ENCODE measurements at regions not wholly inside any gene's neighbourhood (a gene's known extent, or its start where the extent isn't known, plus 50 kb on each side); places are given as distances from the start of the nearest gene placed in this dataset.

DNA sequence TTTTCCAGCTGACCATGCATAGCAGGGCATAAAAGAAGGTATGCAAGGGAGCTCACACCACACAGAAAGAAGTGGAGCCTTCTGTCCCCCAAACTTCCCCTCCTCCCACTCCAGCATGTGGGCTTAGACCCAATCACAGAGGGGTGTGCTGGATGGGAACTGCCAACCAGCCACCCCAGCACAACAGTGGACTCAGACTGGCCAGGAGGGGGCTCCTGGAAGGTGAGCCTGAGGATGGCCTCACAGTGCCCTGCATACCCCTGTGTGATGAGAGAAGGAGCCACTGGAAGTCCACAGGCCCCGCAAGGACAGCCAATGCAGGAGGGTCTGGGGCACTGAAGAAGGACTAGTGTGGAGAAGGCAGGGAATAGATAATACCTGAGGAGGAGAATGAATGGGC is 106.9 kb upstream of the SERP2 start:
- H3K4me1 ChIP-seq (ENCODE audit: control insufficient read depth in 1 of 2, insufficient read depth in 2 of 2, low read length in 2 of 2), result peaks cover 0 to 9% of the 10 kb centered on the region in 2 donors
- WGBS, 2 donors, result 93 to 100% methylated on average over 1 of the region's 1 CpG
- DNase-seq (no peak), ATAC-seq (ENCODE audit: low FRiP score) (no peak)
- intact Hi-C loops (cut with DNase I), result no loop called here
- no peaks in the 10 kb centered on the region for H3K36me3 ChIP-seq (ENCODE audit: control insufficient read depth in 1 of 2, insufficient read depth in 2 of 2, low read length in 1 of 2)
- H3K4me3 ChIP-seq (ENCODE audit: low read length in 2 of 2), result no peak overlapping the region
- no peaks in the 10 kb centered on the region for H3K9me3 ChIP-seq (ENCODE audit: control insufficient read depth, low read length)
- H3K27me3 ChIP-seq (ENCODE audit: control insufficient read depth in 1 of 2, insufficient read depth in 2 of 2, low read length in 1 of 2), result no peaks in the 10 kb centered on the region
- H3K27ac ChIP-seq (ENCODE audit: low read depth in 1 of 2, low read length in 2 of 2), result no peak overlapping the region

DNA sequence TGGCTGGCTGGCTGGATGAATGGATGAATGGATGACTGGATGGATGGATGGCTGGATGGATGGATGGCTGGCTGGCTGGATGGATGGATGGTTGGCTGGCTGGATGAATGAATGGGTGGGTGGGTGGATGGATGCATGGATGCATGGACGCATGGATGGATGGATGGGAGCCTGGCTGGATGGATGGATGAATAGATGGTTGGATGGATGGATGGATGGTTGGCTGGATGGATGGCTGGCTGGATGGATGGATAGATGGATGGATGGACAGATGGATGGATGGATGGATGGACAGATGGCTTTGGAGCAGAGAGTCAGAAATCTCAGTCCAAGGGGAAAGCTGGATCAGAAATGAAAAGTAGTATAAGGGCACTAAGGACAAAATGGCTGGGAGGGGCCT is 106.4 kb upstream of the SERP2 start:
- no peak overlapping the region for H3K4me3 ChIP-seq (ENCODE audit: low read length in 2 of 2)
- no peak overlapping the region for H3K27ac ChIP-seq (ENCODE audit: low read depth in 1 of 2, low read length in 2 of 2)
- no peak for DNase-seq
- 93 to 98% methylated on average over 1 of the region's 1 CpG for WGBS, 2 donors
- H3K27me3 ChIP-seq (ENCODE audit: control insufficient read depth in 1 of 2, insufficient read depth in 2 of 2, low read length in 1 of 2), result no peaks in the 10 kb centered on the region
- H3K36me3 ChIP-seq (ENCODE audit: control insufficient read depth in 1 of 2, insufficient read depth in 2 of 2, low read length in 1 of 2), result no peaks in the 10 kb centered on the region
- intact Hi-C loops (cut with DNase I), result no loop called here
- no peak for ATAC-seq (ENCODE audit: low FRiP score)
- no peaks in the 10 kb centered on the region for H3K9me3 ChIP-seq (ENCODE audit: control insufficient read depth, low read length)
- H3K4me1 ChIP-seq (ENCODE audit: control insufficient read depth in 1 of 2, insufficient read depth in 2 of 2, low read length in 2 of 2), result peaks cover 1 to 9% of the 10 kb centered on the region in 2 donors

DNA sequence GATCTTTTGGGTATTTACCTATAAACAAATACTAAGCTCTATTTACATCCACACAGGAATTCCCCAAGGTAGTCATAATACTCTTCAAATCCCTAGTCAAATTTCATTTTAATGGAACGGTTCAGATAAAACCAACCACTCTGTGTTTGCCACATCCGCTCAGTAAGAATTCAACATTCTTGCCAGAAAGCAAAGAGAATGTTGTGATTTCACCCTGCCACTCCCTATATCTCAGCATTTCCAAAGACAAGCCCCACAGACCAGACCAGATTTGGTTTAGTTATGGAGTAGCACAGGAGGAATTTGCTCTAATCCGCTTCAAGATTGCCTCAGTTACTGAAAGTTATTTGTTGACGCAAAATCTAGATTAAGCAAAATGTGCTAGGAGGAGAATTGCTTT is 105.6 kb upstream of the SERP2 start:
- Histone ChIP-seq H3K4me1 (ENCODE audit: control insufficient read depth in 1 of 2, insufficient read depth in 2 of 2, low read length in 2 of 2) (peaks cover 3 to 9% of the 10 kb centered on the region in 2 donors), H3K27ac (ENCODE audit: low read depth in 1 of 2, low read length in 2 of 2) (no peak overlapping the region), H3K9me3 (ENCODE audit: control insufficient read depth, low read length) (no peaks in the 10 kb centered on the region), H3K27me3 (ENCODE audit: control insufficient read depth in 1 of 2, insufficient read depth in 2 of 2, low read length in 1 of 2) (no peaks in the 10 kb centered on the region), H3K36me3 (ENCODE audit: control insufficient read depth in 1 of 2, insufficient read depth in 2 of 2, low read length in 1 of 2) (no peaks in the 10 kb centered on the region), H3K4me3 (ENCODE audit: low read length in 2 of 2) (no peak overlapping the region)
- 3 to 7% methylated on average over 4 of the region's 4 CpGs for WGBS, 2 donors
- ATAC-seq (ENCODE audit: low FRiP score), result no peak
- intact Hi-C loops (cut with DNase I), result no loop called here
- no peak for DNase-seq

DNA sequence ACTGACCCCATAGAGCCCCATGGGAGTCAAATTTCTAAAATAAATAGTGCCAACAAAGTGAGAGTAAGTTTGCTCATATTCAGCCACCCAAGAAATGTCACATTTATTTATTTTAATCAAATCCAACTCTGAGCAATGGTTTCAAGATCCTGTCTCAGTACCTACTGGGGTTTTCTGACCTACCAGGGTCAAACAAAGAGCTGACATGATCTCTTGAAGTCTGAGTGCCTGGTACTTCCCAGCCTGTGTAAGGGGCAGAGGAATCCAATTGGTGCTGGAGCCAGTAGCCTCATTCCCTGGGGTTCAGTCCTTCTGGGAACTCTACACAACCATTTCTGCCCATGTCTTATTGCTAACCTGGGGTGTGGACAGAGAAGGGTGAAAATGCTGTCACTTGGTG is 104.6 kb upstream of the SERP2 start:
- Histone ChIP-seq H3K9me3 (ENCODE audit: control insufficient read depth, low read length) (no peaks in the 10 kb centered on the region), H3K27ac (ENCODE audit: low read depth in 1 of 2, low read length in 2 of 2) (peak overlapping the region in 1 of 2 donors; percentile 41), H3K4me1 (ENCODE audit: control insufficient read depth in 1 of 2, insufficient read depth in 2 of 2, low read length in 2 of 2) (peaks cover 3 to 9% of the 10 kb centered on the region in 2 donors), H3K27me3 (ENCODE audit: control insufficient read depth in 1 of 2, insufficient read depth in 2 of 2, low read length in 1 of 2) (no peaks in the 10 kb centered on the region), H3K4me3 (ENCODE audit: low read length in 2 of 2) (no peak overlapping the region), H3K36me3 (ENCODE audit: control insufficient read depth in 1 of 2, insufficient read depth in 2 of 2, low read length in 1 of 2) (no peaks in the 10 kb centered on the region)
- intact Hi-C loops (cut with DNase I), result no loop called here
- DNase-seq (no peak), ATAC-seq (ENCODE audit: low FRiP score) (no peak)

DNA sequence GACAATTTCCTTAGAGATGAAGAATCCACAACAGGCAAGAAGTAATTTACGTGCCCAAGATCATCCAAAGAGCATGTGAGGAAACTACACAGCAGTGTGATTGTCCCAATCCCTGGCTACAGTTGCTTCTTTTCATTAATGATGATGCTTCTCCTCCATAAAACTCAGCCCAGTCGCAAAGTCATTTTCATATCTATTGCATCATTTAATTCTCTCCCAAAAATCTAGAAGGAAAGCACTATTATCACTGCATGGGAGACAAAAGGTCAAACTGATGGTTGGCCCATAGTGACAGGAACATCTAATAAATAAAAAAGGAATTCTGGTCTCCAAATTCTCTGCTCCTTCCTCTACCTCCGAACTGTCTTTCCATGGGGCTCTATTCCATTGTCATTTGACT is 103.5 kb upstream of the SERP2 start:
- DNase-seq (no peak), ATAC-seq (ENCODE audit: low FRiP score) (no peak)
- Histone ChIP-seq H3K27ac (ENCODE audit: low read depth in 1 of 2, low read length in 2 of 2) (peak overlapping the region; percentile 42 to 62), H3K4me1 (ENCODE audit: control insufficient read depth in 1 of 2, insufficient read depth in 2 of 2, low read length in 2 of 2) (peaks cover 5 to 13% of the 10 kb centered on the region in 2 donors), H3K9me3 (ENCODE audit: control insufficient read depth, low read length) (no peaks in the 10 kb centered on the region), H3K36me3 (ENCODE audit: control insufficient read depth in 1 of 2, insufficient read depth in 2 of 2, low read length in 1 of 2) (no peaks in the 10 kb centered on the region), H3K4me3 (ENCODE audit: low read length in 2 of 2) (no peak overlapping the region), H3K27me3 (ENCODE audit: control insufficient read depth in 1 of 2, insufficient read depth in 2 of 2, low read length in 1 of 2) (no peaks in the 10 kb centered on the region)
- WGBS, 2 donors, result 96 to 98% methylated on average over 3 of the region's 3 CpGs
- intact Hi-C loops (cut with DNase I), result loop anchor here (2.0 to 5.0 kb wide), 2 partner anchors 29 to 33 kb away; no protein-coding TSS in a partner anchor

DNA sequence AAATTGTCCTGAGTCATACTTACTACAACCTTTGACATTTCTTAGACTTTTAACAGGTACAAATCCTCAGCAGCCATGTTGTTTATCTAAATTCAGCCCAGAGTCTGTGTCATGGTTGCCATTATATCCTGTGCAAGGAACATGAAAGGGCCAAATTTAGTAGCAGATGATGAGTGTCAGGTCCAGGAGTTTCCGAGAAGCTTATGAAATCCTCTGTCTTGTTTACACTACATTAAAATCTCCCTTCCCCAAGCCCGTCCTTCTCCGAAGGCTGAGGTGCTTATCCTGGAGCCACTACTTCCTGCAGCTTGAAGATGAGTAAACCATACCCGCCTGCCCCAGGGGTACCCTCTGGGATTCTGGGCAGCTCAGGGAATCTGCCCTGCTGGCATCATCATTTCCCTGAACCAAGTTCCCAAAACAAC is 102.6 kb upstream of the SERP2 start:
- ATAC-seq (ENCODE audit: low FRiP score) (no peak), DNase-seq (no peak)
- intact Hi-C loops (cut with DNase I), result loop anchor here (2.0 to 5.0 kb wide), 2 partner anchors 28 to 34 kb away; no protein-coding TSS in a partner anchor
- H3K36me3 ChIP-seq (ENCODE audit: control insufficient read depth in 1 of 2, insufficient read depth in 2 of 2, low read length in 1 of 2), result no peaks in the 10 kb centered on the region
- peak overlapping the region; percentile 62 to 77 for H3K27ac ChIP-seq (ENCODE audit: low read depth in 1 of 2, low read length in 2 of 2)
- no peaks in the 10 kb centered on the region for H3K27me3 ChIP-seq (ENCODE audit: control insufficient read depth in 1 of 2, insufficient read depth in 2 of 2, low read length in 1 of 2)
- H3K9me3 ChIP-seq (ENCODE audit: control insufficient read depth, low read length), result no peaks in the 10 kb centered on the region
- H3K4me1 ChIP-seq (ENCODE audit: control insufficient read depth in 1 of 2, insufficient read depth in 2 of 2, low read length in 2 of 2), result peaks cover 5 to 14% of the 10 kb centered on the region in 2 donors
- H3K4me3 ChIP-seq (ENCODE audit: low read length in 2 of 2), result no peak overlapping the region
- WGBS, 2 donors, result 18 to 26% methylated on average over 4 of the region's 4 CpGs

DNA sequence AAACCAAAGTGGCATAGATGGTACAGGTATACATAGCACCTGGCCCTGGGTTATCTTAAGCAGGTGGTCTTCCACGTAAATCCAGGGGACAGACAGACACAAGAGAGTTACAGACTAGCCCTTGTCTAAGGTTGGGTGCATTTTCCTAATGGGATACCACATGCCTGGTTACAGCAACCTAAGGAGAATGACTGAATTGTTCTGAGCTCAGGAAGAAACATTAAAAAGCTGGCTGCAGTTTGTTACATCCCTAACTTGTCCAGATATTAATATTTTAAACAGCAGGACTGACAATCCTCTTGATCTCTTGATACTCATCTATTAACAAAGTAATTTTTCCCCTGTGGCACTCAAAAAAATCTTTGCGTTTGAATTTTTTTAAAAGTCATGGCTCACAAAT is 102.2 kb upstream of the SERP2 start:
- DNase-seq (no peak), ATAC-seq (ENCODE audit: low FRiP score) (no peak)
- no peak overlapping the region for H3K4me3 ChIP-seq (ENCODE audit: low read length in 2 of 2)
- WGBS, 2 donors, result 40 to 43% methylated on average over 2 of the region's 2 CpGs
- H3K9me3 ChIP-seq (ENCODE audit: control insufficient read depth, low read length), result no peaks in the 10 kb centered on the region
- intact Hi-C loops (cut with DNase I), result loop anchor here (2.0 to 5.0 kb wide), 2 partner anchors 27 to 34 kb away; no protein-coding TSS in a partner anchor
- H3K36me3 ChIP-seq (ENCODE audit: control insufficient read depth in 1 of 2, insufficient read depth in 2 of 2, low read length in 1 of 2), result no peaks in the 10 kb centered on the region
- H3K4me1 ChIP-seq (ENCODE audit: control insufficient read depth in 1 of 2, insufficient read depth in 2 of 2, low read length in 2 of 2), result peaks cover 5 to 14% of the 10 kb centered on the region in 2 donors
- H3K27ac ChIP-seq (ENCODE audit: low read depth in 1 of 2, low read length in 2 of 2), result peak overlapping the region; percentile 62 to 77
- no peaks in the 10 kb centered on the region for H3K27me3 ChIP-seq (ENCODE audit: control insufficient read depth in 1 of 2, insufficient read depth in 2 of 2, low read length in 1 of 2)

DNA sequence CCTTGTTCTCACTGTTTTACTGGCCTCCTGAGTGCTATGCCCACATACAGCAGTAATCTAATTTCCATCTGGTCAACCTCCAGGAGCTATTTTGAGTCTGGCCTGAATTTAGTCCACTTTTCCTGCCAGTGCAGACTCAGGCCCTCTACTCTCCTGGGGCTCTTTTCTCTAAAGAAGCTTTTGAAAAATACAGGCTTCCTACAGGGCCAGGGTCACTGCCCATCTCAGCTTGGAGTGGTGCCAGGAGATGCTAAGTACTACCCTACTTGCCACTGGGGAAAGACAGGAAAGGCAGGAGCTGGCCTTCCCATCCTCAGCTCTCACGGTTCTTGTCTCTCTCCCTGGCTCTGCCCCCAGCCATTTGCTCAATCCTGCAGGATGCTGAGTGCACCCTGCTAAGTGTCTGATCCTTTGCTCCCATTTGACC is 101.7 kb upstream of the SERP2 start:
- peaks cover 5 to 14% of the 10 kb centered on the region in 2 donors for H3K4me1 ChIP-seq (ENCODE audit: control insufficient read depth in 1 of 2, insufficient read depth in 2 of 2, low read length in 2 of 2)

DNA sequence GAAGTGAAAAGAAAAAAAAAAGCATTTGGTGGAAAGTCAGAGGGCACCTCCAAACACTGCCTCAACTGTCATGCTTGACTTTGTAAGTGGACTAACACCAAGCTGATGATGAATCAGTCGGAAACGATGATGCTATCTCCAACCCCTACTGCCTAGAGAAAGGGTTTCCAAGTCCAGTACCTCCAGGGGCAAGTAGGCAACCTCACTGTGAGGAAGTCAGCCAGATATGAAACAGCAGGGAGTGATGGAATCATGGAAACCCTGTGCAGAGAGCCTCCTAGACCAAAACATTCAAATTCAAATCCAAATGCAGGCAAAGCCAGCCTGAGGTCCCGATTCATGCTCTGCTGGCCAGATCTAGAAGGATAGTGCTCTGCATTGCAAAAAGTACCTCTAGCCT is 100.9 kb upstream of the SERP2 start:
- Histone ChIP-seq H3K27me3 (ENCODE audit: control insufficient read depth in 1 of 2, insufficient read depth in 2 of 2, low read length in 1 of 2) (no peaks in the 10 kb centered on the region), H3K9me3 (ENCODE audit: control insufficient read depth, low read length) (no peaks in the 10 kb centered on the region), H3K4me3 (ENCODE audit: low read length in 2 of 2) (no peak overlapping the region), H3K27ac (ENCODE audit: low read depth in 1 of 2, low read length in 2 of 2) (peak overlapping the region; percentile 9 to 67), H3K36me3 (ENCODE audit: control insufficient read depth in 1 of 2, insufficient read depth in 2 of 2, low read length in 1 of 2) (no peaks in the 10 kb centered on the region), H3K4me1 (ENCODE audit: control insufficient read depth in 1 of 2, insufficient read depth in 2 of 2, low read length in 2 of 2) (peaks cover 5 to 14% of the 10 kb centered on the region in 2 donors)
- 23 to 26% methylated on average over 3 of the region's 3 CpGs for WGBS, 2 donors
- no peak for DNase-seq
- peak; percentile 9 for ATAC-seq (ENCODE audit: low FRiP score)
- intact Hi-C loops (cut with DNase I), result loop anchor here (2.0 to 5.0 kb wide), 2 partner anchors 35 to 162 kb away; no protein-coding TSS in a partner anchor

More for the DNA sequence above, 101.7 kb upstream of the SERP2 start:
- Histone ChIP-seq H3K27ac (ENCODE audit: low read depth in 1 of 2, low read length in 2 of 2) (peak overlapping the region; percentile 6 to 98), H3K27me3 (ENCODE audit: control insufficient read depth in 1 of 2, insufficient read depth in 2 of 2, low read length in 1 of 2) (no peaks in the 10 kb centered on the region), H3K9me3 (ENCODE audit: control insufficient read depth, low read length) (no peaks in the 10 kb centered on the region), H3K36me3 (ENCODE audit: control insufficient read depth in 1 of 2, insufficient read depth in 2 of 2, low read length in 1 of 2) (no peaks in the 10 kb centered on the region), H3K4me3 (ENCODE audit: low read length in 2 of 2) (no peak overlapping the region)
- intact Hi-C loops (cut with DNase I), result loop anchor here (2.0 to 5.0 kb wide), 3 partner anchors 27 to 163 kb away; no protein-coding TSS in a partner anchor
- DNase-seq (peak in 1 of 2 donors; percentile 55), ATAC-seq (ENCODE audit: low FRiP score) (peak; percentile 73)
- 7 to 13% methylated on average over 1 of the region's 1 CpG for WGBS, 2 donors
